Testis (tissue), 2 donors: ENCODE measurements at regions not wholly inside any gene's neighbourhood (a gene's known extent, or its start where the extent isn't known, plus 50 kb on each side); places are given as distances from the start of the nearest gene placed in this dataset.

Experiments used
- POLR2A ChIP-seq: fragments of 450-650 bp; IDR thresholded peaks from one replicate; pipeline ENCODE4 v1.6.1; 2017; ENCODE audit warnings: antibody characterized with exemption, mild to moderate bottlenecking, moderate library complexity
- TF ChIP-seq, protein P1 (sequence below), 3 experiments: fragments of 450-650 bp in 2 of 3; fragments of 200-600 bp in 1 of 3; sonication (generic) in 1 of 3; IDR thresholded peaks; one replicate each; pipeline ENCODE4 v1.5.1; 2016 to 2019; ENCODE audit warnings: antibody characterized with exemption in 3 of 3, mild to moderate bottlenecking in 2 of 3, moderate library complexity in 1 of 3

DNA sequence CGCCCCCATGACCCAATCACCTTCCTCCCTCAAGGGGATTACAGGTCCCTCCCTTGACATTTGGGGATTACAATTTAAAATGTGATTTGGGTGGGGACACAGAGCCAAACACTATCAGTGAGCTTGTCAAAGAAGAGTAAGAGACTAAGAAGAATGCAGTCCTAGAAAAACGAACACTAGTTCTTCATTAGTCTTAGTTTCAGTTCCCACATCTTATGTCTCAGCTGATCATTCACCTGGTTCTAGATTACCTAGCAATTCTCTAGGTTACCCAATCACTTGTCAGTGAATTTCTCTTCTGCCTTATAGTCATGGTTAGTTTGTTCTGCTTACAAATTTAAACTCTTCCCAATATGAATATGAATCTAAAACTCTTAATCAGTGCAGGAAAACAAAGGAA is 251.5 kb downstream of the COX7C start:
- no peak for TF ChIP-seq POLR2A
- TF ChIP-seq, protein P1, sequence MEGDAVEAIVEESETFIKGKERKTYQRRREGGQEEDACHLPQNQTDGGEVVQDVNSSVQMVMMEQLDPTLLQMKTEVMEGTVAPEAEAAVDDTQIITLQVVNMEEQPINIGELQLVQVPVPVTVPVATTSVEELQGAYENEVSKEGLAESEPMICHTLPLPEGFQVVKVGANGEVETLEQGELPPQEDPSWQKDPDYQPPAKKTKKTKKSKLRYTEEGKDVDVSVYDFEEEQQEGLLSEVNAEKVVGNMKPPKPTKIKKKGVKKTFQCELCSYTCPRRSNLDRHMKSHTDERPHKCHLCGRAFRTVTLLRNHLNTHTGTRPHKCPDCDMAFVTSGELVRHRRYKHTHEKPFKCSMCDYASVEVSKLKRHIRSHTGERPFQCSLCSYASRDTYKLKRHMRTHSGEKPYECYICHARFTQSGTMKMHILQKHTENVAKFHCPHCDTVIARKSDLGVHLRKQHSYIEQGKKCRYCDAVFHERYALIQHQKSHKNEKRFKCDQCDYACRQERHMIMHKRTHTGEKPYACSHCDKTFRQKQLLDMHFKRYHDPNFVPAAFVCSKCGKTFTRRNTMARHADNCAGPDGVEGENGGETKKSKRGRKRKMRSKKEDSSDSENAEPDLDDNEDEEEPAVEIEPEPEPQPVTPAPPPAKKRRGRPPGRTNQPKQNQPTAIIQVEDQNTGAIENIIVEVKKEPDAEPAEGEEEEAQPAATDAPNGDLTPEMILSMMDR (IDR thresholded peaks at IDR 0.05) = no peak
